Right ventricle myocardium inferior (tissue), 1 donor: ENCODE measurements at regions not wholly inside any gene's neighbourhood (a gene's known extent, or its start where the extent isn't known, plus 50 kb on each side); places are given as distances from the start of the nearest gene placed in this dataset.

Experiments used
- ATAC-seq: fragments of 200-7000 bp; cut with Tn5 transposase; one replicate; pipeline ENCODE4 v1.9.1; 2020; ENCODE audit warnings: mild to moderate bottlenecking, moderate library complexity
- DNase-seq: peaks from one replicate; pipeline ENCODE4 v3.0.0; 2021; ENCODE audit errors: missing footprints
- intact Hi-C: fragments of 100-400 bp; cut with DNase I; formaldehyde crosslinking; loops from one replicate; pipeline ENCODE4 v1.11.0; 2022
- donor health status: DM: no; HTN: yes; CAD: no; lungs with severe emphysema.

GRCh38 chr11:26144291-26144690 is 187.6 kb upstream of the ANO3 start:
- intact Hi-C loops: no loop called here
- no peak for ATAC-seq
- no peak for DNase-seq

- DNase-seq (no peak), ATAC-seq (no peak)
- intact Hi-C loops: no loop called here
These were observed 187.0 kb upstream of the ANO3 start for GRCh38 chr11:26144911-26145310.

- intact Hi-C loops: no loop called here
- DNase-seq (no peak), ATAC-seq (no peak)
These were observed 182.3 kb upstream of the ANO3 start for GRCh38 chr11:26149585-26149984.

GRCh38 chr11:26150031-26150430 is 181.9 kb upstream of the ANO3 start:
- DNase-seq: no peak
- no peak for ATAC-seq
- intact Hi-C loops: no loop called here

- ATAC-seq (no peak), DNase-seq (no peak)
- intact Hi-C loops: no loop called here
These were observed 173.7 kb upstream of the ANO3 start for GRCh38 chr11:26158251-26158650.

- DNase-seq (no peak), ATAC-seq (no peak)
- intact Hi-C loops: no loop called here
These were observed 169.6 kb upstream of the ANO3 start for GRCh38 chr11:26162291-26162690.

- no peak for ATAC-seq
- no peak for DNase-seq
- intact Hi-C loops: no loop called here
These were observed 145.5 kb upstream of the ANO3 start for GRCh38 chr11:26186389-26186788.

GRCh38 chr11:26187639-26188038 is 144.3 kb upstream of the ANO3 start:
- DNase-seq (no peak), ATAC-seq (no peak)
- intact Hi-C loops: no loop called here

- DNase-seq (no peak), ATAC-seq (peak; percentile 37)
- intact Hi-C loops: no loop called here
These were observed 143.4 kb upstream of the ANO3 start for GRCh38 chr11:26188554-26188953.

- intact Hi-C loops: no loop called here
- DNase-seq: no peak
- ATAC-seq: no peak
These were observed 140.7 kb upstream of the ANO3 start for GRCh38 chr11:26191193-26191592.

GRCh38 chr11:26193694-26194365 is 138.1 kb upstream of the ANO3 start:
- intact Hi-C loops: no loop called here
- no peak for DNase-seq

GRCh38 chr11:26194881-26195280 is 137.0 kb upstream of the ANO3 start:
- intact Hi-C loops: no loop called here
- no peak for ATAC-seq
- no peak for DNase-seq

More at GRCh38 chr11:26193694-26194365, 138.1 kb upstream of the ANO3 start:
- ATAC-seq: no peak

- DNase-seq (no peak), ATAC-seq (no peak)
- intact Hi-C loops: no loop called here
These were observed 133.3 kb upstream of the ANO3 start for GRCh38 chr11:26198532-26199096.

- DNase-seq (no peak), ATAC-seq (no peak)
- intact Hi-C loops: no loop called here
These were observed 132.4 kb upstream of the ANO3 start for GRCh38 chr11:26199331-26200095.

- intact Hi-C loops: no loop called here
- ATAC-seq (no peak), DNase-seq (no peak)
These were observed 130.5 kb upstream of the ANO3 start for GRCh38 chr11:26201411-26201810.

- DNase-seq (no peak), ATAC-seq (no peak)
- intact Hi-C loops: no loop called here
These were observed 129.2 kb upstream of the ANO3 start for GRCh38 chr11:26202754-26203153.

- intact Hi-C loops: no loop called here
- no peak for DNase-seq
- no peak for ATAC-seq
These were observed 127.8 kb upstream of the ANO3 start for GRCh38 chr11:26204101-26204500.

GRCh38 chr11:26204839-26205238 is 127.1 kb upstream of the ANO3 start:
- ATAC-seq (no peak), DNase-seq (no peak)
- intact Hi-C loops: no loop called here

- no peak for DNase-seq
These were observed 112.5 kb upstream of the ANO3 start for GRCh38 chr11:26219183-26220117.

More at GRCh38 chr11:26219183-26220117, 112.5 kb upstream of the ANO3 start:
- no peak for ATAC-seq
- intact Hi-C loops: no loop called here
